ENCODE measurements at regions not wholly inside any gene's neighbourhood (a gene's known extent, or its start where the extent isn't known, plus 50 kb on each side); places are given as distances from the start of the nearest gene placed in this dataset.
"Not testable (repeated sequence)": the region's sequence is repeated elsewhere in the genome, so short reads cannot be mapped to it uniquely, and the experiment has no call there.

DNA sequence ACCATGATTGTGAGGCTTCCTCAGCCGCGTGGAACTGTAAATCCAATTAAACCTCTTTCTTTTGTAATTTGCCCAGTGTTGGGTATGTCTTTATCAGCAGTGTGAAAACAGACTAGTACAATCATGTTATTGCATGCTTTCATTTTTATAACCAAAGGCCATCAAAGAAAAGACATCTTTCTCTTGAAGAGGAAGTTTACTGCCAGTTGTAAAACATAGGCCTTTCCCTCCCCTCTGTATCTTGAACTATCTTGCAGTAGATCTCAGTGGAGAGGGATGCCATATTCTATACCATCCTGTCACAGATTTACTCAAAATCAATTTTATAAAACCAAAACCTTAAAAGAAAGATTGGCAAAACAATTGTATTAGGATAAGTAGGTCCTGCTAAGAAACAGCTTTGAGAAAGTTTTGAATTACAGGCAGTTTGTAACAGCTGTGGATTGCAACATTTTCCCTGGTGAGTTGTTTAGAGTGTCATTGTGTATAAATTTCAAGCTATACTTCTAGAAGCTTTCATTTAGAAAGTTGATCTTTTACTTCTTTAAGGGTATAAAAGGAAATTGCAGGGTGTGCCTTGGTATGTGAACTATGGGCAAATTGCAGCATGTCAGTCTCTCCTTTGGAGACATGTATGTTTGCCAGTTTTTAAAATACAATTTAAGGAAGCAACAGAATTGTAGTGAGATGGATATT lies 128.0 kb downstream of the ATP23 start:
- DNase-seq: no peak

DNA sequence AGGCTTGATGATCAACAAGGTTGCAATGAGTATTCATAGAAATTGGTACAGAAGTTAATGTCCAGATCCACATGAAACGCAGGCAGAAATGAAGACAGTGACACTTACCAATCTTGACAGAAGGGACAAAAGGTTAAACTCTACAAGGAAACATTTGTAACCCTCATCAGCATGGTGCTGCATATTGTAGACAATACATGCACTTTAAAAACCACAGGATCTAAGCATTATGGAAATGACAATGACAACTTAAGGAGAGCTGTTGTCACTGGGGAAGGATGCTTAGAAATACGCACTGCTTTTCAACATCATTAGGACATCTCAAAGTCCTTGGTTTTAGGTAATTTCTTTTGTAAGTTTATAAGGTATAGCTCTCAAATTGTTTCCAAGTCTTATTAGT lies 130.6 kb downstream of the ATP23 start:
- DNase-seq: no peak

GRCh38 chr12:58074259-58074658 lies 132.9 kb downstream of the ATP23 start:
- no peak for DNase-seq

- DNase-seq: no peak
Measured at GRCh38 chr12:58079806-58080205, 138.4 kb downstream of the ATP23 start.

DNA sequence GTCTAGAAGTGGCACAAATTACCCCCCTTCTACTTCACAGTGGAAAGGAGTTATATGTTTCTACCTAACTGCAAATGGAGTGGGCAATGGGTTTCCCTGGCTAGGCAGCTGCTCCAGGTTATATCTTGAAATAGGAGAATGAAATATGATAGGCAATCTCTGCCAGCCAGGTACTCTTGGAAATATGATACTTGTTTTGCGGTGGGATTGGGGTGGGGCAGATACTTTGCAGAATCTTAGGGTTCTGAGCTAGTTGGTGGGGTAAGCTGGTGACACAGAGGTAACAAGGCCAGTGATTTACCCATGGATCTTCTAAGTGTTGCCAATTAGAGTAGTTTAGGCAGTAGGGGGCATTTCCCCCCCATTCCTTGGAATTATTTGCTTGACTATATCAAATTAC lies 140.1 kb downstream of the ATP23 start:
- no peak for DNase-seq

- DNase-seq: no peak
Measured at GRCh38 chr12:58082996-58083395, 141.6 kb downstream of the ATP23 start.

- DNase-seq: no peak
Measured at GRCh38 chr12:58086006-58086405, 144.6 kb downstream of the ATP23 start.

DNA sequence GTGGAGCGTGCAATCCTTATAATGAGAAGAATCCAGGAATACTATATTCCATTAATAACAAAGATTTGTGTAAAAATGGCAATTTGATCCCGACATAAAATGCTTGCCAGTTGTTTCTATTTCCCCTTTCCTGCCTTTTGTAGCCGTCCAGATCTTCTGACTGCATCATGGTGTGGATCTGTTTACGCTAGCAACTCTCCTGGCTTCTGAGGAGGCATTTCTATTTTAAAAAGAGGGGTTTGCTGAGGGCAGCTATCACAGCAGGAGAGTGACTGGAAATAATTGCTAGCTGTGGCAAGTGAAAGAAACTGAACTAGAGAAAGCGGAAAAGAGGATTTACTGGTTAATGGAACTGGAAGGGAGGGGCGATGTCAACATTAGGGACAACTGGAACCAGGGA lies 145.6 kb downstream of the ATP23 start:
- no peak for DNase-seq

DNA sequence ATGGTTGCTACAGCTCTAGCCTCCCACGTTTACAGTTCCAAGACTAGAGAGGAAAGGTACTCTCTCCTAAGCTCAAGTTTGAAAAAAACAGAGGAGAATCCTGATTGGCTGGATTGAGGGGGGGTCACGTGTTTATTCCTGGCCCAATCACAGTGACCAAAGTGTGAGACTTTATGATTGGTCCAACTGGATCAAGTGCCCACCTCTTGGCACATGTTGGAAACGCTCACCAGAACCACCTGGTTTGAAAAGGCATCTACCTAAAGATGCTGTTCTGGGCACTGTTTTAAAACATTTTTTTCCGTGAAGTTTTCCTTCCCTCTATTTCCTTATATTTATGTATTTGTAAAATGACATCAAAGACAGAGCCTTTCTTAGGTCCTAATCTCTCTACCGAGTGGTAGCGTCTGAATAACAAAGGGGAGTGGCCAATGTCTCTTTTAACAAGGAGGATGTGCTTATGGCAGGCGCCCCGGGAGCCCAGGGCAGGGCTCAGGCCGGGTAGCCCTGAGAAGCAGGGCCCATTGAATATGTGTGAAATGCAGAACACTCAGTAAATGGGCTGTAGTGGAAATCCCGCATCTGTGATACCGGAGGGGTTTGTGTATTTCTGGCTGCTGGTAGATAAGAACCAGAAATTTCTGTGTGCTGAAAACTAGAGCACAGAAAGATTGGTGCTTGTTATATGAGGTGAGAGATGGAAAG lies 146.2 kb downstream of the ATP23 start:
- DNase-seq: no peak

GRCh38 chr12:58089588-58089987 lies 148.2 kb downstream of the ATP23 start:
- DNase-seq: no peak

GRCh38 chr12:58090685-58091084 lies 149.3 kb downstream of the ATP23 start:
- no peak for DNase-seq

DNA sequence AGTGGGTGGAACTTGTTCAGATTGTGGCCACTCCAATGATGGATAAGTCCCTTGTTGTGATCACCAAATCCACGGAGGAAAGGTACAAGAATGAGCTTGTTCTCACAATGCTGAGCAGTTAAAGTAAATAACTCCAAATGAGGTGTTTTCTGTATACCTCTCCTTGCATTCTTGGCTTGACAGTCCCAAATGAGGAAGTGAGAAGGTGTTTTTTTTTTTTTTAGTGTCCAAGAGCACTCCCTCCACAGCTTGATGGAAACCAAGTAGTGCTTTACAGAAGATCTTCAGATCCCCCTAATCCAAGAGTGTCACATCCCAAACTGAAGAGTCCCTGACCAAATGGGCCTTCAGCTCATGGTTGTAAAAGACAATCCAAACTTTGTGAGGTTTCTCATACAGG lies 153.6 kb downstream of the ATP23 start:
- DNase-seq: no peak

DNA sequence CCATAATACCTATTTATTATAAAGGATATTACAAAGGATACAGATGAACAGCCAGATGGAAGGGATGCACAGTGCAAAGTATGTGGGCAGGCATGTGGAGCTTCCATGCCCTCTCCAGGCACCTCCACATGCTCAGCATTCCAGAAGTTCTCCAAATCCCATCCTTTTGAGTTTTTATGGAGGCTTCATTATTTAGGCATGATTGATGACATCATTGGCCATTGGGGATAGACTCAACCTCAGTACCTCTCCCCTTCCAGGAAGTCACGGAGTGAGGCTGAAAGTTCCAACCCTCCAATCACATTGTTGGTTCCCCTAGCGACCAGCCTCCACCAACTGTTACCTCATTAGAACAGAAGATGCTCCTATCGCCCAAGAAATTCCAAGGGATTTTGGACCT lies 156.4 kb downstream of the ATP23 start:
- no peak for DNase-seq

DNA sequence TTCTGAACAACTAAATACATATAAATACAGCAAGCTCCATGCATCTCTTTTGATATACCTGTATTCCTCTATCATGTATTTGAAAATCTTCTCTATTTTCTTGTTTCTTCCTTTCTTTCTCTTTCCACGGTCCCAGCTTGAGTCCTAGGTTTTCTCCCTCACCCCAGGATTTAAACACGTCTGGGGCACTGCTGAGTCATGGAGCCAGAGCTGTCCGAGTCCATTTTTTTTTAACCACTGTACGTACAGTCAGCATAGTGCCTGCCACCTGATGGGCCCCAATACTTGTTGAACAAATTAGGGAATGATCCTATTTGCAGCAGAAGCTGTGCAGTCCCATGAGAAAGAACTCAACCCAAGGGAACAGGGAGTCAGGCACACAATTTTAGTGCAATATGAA lies 158.1 kb downstream of the ATP23 start:
- no peak for DNase-seq

DNA sequence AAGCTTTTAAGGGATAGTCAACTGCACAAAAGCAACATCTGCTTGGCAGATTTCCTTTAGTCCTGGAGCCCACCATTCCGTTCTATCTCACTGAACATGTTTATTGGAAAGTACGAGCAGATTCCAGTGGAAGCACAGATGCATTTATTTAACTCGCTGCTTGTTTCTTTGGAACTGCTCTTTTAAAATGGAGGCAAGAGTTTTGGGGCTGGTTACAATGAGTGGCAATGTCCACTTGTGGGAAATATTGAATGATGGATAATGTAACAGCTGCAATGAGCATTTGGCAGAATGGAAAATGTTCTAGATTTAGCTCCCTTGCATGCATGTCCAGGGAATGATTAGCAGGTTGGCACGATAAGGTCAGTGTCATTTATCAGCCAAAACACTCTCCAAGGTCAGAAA lies 163.0 kb downstream of the ATP23 start:
- no peak for DNase-seq

- no peak for DNase-seq
Measured at GRCh38 chr12:58105225-58106119, 164.1 kb downstream of the ATP23 start.

DNA sequence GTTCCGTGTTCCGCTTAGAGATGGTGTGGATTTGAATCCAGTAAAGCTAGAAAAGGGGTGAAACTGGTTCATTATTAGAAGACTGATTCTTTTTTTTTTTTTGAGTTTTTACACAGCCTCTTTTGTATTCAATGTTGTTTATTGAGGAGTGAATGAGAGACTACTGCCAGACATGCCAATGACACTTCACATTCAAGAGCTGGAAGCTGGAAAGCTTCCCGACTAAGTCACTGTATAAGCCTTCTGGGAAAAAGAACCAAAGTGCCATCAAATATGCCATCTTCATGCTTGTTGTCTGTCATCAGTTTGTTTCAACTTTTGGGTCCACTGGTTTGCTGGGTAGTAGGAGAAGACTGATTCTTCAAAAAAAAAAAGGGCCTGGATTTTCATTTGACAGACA lies 164.8 kb downstream of the ATP23 start:
- no peak for DNase-seq

- no peak for DNase-seq
Measured at GRCh38 chr12:58117201-58117600, 175.8 kb downstream of the ATP23 start.

GRCh38 chr12:58117667-58118066 lies 176.3 kb downstream of the ATP23 start:
- no peak for DNase-seq

DNA sequence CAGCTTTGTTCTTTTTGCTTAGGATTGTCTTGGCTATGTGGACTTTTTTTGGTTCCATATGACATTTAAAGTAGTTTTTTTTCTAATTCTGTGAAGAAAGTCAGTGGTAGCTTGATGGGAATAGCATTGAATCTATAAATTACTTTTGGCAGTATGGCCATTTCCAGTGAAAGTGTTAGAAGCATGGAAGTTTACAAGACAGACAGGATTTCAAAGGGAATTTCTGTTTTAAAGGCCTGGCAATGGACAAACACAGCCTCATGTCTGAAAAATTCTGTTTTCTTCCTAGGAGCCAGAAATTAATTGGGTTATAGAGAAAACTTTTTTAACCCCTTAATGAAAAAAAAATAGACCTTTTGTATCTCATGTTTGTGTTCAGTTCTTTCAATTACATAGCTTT lies 184.4 kb downstream of the ATP23 start:
- DNase-seq: not testable (repeated sequence)

GRCh38 chr12:58131986-58132755 lies 190.8 kb downstream of the ATP23 start:
- DNase-seq: no peak

GRCh38 chr12:58138424-58138823 lies 197.1 kb downstream of the ATP23 start:
- DNase-seq: no peak

DNA sequence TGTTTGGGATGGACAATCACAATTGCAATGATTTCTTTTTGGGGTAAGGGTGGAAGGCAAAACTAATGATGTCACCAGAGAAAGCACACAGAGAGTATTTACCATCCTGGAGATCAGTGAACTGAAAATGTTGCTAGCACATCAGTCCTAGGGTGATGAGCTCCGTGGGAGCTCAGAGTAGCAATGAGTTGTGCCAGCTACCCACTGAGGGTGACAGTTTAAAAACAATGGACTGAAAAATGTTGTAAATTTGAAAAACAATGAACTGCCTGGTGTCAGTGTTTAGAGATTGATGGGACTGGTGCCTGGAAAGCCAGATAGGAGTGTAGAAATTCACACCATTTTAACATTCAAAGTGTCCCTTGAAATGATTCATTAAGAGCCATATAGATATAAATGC lies 198.5 kb downstream of the ATP23 start:
- DNase-seq: no peak

Measured in CD4-positive, alpha-beta T cell treated with Interleukin-17A for 1 hour (primary cell).